Activated T-helper 2 cell treated with anti-CD3 and anti-CD28 coated beads, Interferon-gamma antibody, Interleukin-2, Interleukin-4, amounts not matched to agents 10 μg/mL and 5 μg/mL and 100 μg/mL, durations not matched to agents 14 hours and 24 hours and 36 hours (primary cell): ENCODE measurements at regions not wholly inside any gene's neighbourhood (a gene's known extent, or its start where the extent isn't known, plus 50 kb on each side); places are given as distances from the start of the nearest gene placed in this dataset.

Experiments used
- DNase-seq: peaks from one replicate; pipeline ENCODE4 v3.0.0; 2021; ENCODE audit warnings: low spot score
- H3K27ac Mint-ChIP-seq: one replicate; pipeline ENCODE4 v1.8.0; 2021; ENCODE audit warnings: mixed read lengths
- H3K27me3 Mint-ChIP-seq: one replicate; pipeline ENCODE4 v1.8.0; 2021; ENCODE audit warnings: low read depth, mixed read lengths
- H3K36me3 Mint-ChIP-seq: one replicate; pipeline ENCODE4 v1.8.0; 2021; ENCODE audit warnings: low read depth, mixed read lengths
- H3K4me1 Mint-ChIP-seq: one replicate; pipeline ENCODE4 v1.8.0; 2021; ENCODE audit warnings: low read depth, mixed read lengths
- H3K4me3 Mint-ChIP-seq: one replicate; pipeline ENCODE4 v1.8.0; 2021; ENCODE audit warnings: low read depth, mild to moderate bottlenecking, moderate library complexity, mixed read lengths
- H3K9me3 Mint-ChIP-seq: one replicate; pipeline ENCODE4 v1.8.0; 2021; ENCODE audit warnings: mixed read lengths
- intact Hi-C: fragments of 100-400 bp; cut with micrococcal nuclease; formaldehyde crosslinking; loops from one replicate; pipeline ENCODE4 v1.15.1; 2023

- H3K9me3 Mint-ChIP-seq, result peaks cover 3% of the 10 kb centered on the region
- no peaks in the 10 kb centered on the region for H3K27me3 Mint-ChIP-seq
- H3K27ac Mint-ChIP-seq, result no peak overlapping the region
- DNase-seq, result no peak
- no peak overlapping the region for H3K4me3 Mint-ChIP-seq
- no peaks in the 10 kb centered on the region for H3K36me3 Mint-ChIP-seq
- H3K4me1 Mint-ChIP-seq, result peaks cover 2% of the 10 kb centered on the region
- intact Hi-C loops, result no loop called here
Observed at GRCh38 chr20:52826321-52826720, 145.8 kb upstream of the TSHZ2 start.

- Mint-ChIP-seq H3K27me3 (no peaks in the 10 kb centered on the region), H3K4me1 (peaks cover 2% of the 10 kb centered on the region), H3K27ac (no peak overlapping the region), H3K9me3 (peaks cover 3% of the 10 kb centered on the region), H3K36me3 (no peaks in the 10 kb centered on the region), H3K4me3 (no peak overlapping the region)
- DNase-seq, result no peak
- intact Hi-C loops, result no loop called here
Observed at GRCh38 chr20:52824494-52825216, 147.5 kb upstream of the TSHZ2 start.

GRCh38 chr20:52823303-52823702, 148.9 kb upstream of the TSHZ2 start:
- H3K9me3 Mint-ChIP-seq, result peaks cover 3% of the 10 kb centered on the region
- H3K27me3 Mint-ChIP-seq, result no peaks in the 10 kb centered on the region
- H3K36me3 Mint-ChIP-seq, result no peaks in the 10 kb centered on the region
- no peak overlapping the region for H3K27ac Mint-ChIP-seq
- intact Hi-C loops, result no loop called here
- no peak for DNase-seq
- H3K4me1 Mint-ChIP-seq, result peaks cover 2% of the 10 kb centered on the region
- H3K4me3 Mint-ChIP-seq, result no peak overlapping the region

GRCh38 chr20:52820641-52821292, 151.4 kb upstream of the TSHZ2 start:
- Mint-ChIP-seq H3K4me1 (peaks cover 2% of the 10 kb centered on the region), H3K9me3 (no peaks in the 10 kb centered on the region), H3K27ac (no peak overlapping the region), H3K4me3 (no peak overlapping the region), H3K27me3 (peaks cover 2% of the 10 kb centered on the region), H3K36me3 (no peaks in the 10 kb centered on the region)
- no peak for DNase-seq
- intact Hi-C loops, result no loop called here

- no peak overlapping the region for H3K27ac Mint-ChIP-seq
- no peak overlapping the region for H3K4me3 Mint-ChIP-seq
- peaks cover 2% of the 10 kb centered on the region for H3K27me3 Mint-ChIP-seq
- intact Hi-C loops, result no loop called here
- H3K4me1 Mint-ChIP-seq, result no peaks in the 10 kb centered on the region
- no peak for DNase-seq
- no peaks in the 10 kb centered on the region for H3K36me3 Mint-ChIP-seq
- H3K9me3 Mint-ChIP-seq, result no peaks in the 10 kb centered on the region
Observed at GRCh38 chr20:52818491-52818890, 153.7 kb upstream of the TSHZ2 start.

GRCh38 chr20:52817981-52818380, 154.2 kb upstream of the TSHZ2 start:
- no peak for DNase-seq
- Mint-ChIP-seq H3K27ac (no peak overlapping the region), H3K9me3 (no peaks in the 10 kb centered on the region), H3K4me1 (no peaks in the 10 kb centered on the region), H3K4me3 (no peak overlapping the region), H3K36me3 (no peaks in the 10 kb centered on the region), H3K27me3 (peaks cover 2% of the 10 kb centered on the region)
- intact Hi-C loops, result no loop called here

- no peak overlapping the region for H3K4me3 Mint-ChIP-seq
- no peaks in the 10 kb centered on the region for H3K9me3 Mint-ChIP-seq
- H3K4me1 Mint-ChIP-seq, result no peaks in the 10 kb centered on the region
- intact Hi-C loops, result no loop called here
- peaks cover 2% of the 10 kb centered on the region for H3K27me3 Mint-ChIP-seq
- no peak for DNase-seq
- no peaks in the 10 kb centered on the region for H3K36me3 Mint-ChIP-seq
- no peak overlapping the region for H3K27ac Mint-ChIP-seq
Observed at GRCh38 chr20:52817511-52817910, 154.6 kb upstream of the TSHZ2 start.

- no peaks in the 10 kb centered on the region for H3K4me1 Mint-ChIP-seq
- peaks cover 11% of the 10 kb centered on the region for H3K27me3 Mint-ChIP-seq
- intact Hi-C loops, result no loop called here
- no peak overlapping the region for H3K4me3 Mint-ChIP-seq
- no peaks in the 10 kb centered on the region for H3K9me3 Mint-ChIP-seq
- H3K27ac Mint-ChIP-seq, result no peak overlapping the region
- DNase-seq, result no peak
- H3K36me3 Mint-ChIP-seq, result no peaks in the 10 kb centered on the region
Observed at GRCh38 chr20:52814371-52814770, 157.8 kb upstream of the TSHZ2 start.

GRCh38 chr20:52812231-52812847, 159.8 kb upstream of the TSHZ2 start:
- Mint-ChIP-seq H3K27ac (no peak overlapping the region), H3K36me3 (no peaks in the 10 kb centered on the region), H3K4me3 (no peak overlapping the region), H3K27me3 (peaks cover 11% of the 10 kb centered on the region), H3K9me3 (no peaks in the 10 kb centered on the region), H3K4me1 (no peaks in the 10 kb centered on the region)
- intact Hi-C loops, result no loop called here
- DNase-seq, result no peak

- Mint-ChIP-seq H3K36me3 (no peaks in the 10 kb centered on the region), H3K27ac (no peak overlapping the region), H3K4me1 (no peaks in the 10 kb centered on the region), H3K9me3 (no peaks in the 10 kb centered on the region), H3K4me3 (no peak overlapping the region), H3K27me3 (peaks cover 12% of the 10 kb centered on the region)
- DNase-seq, result no peak
- intact Hi-C loops, result no loop called here
Observed at GRCh38 chr20:52809003-52809402, 163.2 kb upstream of the TSHZ2 start.

GRCh38 chr20:52806918-52807317, 165.2 kb upstream of the TSHZ2 start:
- intact Hi-C loops, result no loop called here

GRCh38 chr20:52805843-52806242, 166.3 kb upstream of the TSHZ2 start:
- DNase-seq, result no peak
- Mint-ChIP-seq H3K27me3 (peaks cover 7% of the 10 kb centered on the region), H3K9me3 (no peaks in the 10 kb centered on the region), H3K36me3 (no peaks in the 10 kb centered on the region), H3K4me1 (no peaks in the 10 kb centered on the region), H3K27ac (no peak overlapping the region), H3K4me3 (no peak overlapping the region)
- intact Hi-C loops, result no loop called here

More at GRCh38 chr20:52806918-52807317, 165.2 kb upstream of the TSHZ2 start:
- no peaks in the 10 kb centered on the region for H3K36me3 Mint-ChIP-seq
- H3K4me3 Mint-ChIP-seq, result no peak overlapping the region
- H3K9me3 Mint-ChIP-seq, result no peaks in the 10 kb centered on the region
- H3K4me1 Mint-ChIP-seq, result no peaks in the 10 kb centered on the region
- peaks cover 12% of the 10 kb centered on the region for H3K27me3 Mint-ChIP-seq
- H3K27ac Mint-ChIP-seq, result no peak overlapping the region
- DNase-seq, result no peak

- Mint-ChIP-seq H3K9me3 (no peaks in the 10 kb centered on the region), H3K4me3 (no peak overlapping the region), H3K36me3 (no peaks in the 10 kb centered on the region), H3K4me1 (no peaks in the 10 kb centered on the region), H3K27ac (no peak overlapping the region), H3K27me3 (peaks cover 3% of the 10 kb centered on the region)
- intact Hi-C loops, result no loop called here
- no peak for DNase-seq
Observed at GRCh38 chr20:52805296-52805571, 166.9 kb upstream of the TSHZ2 start.
